Transverse colon (tissue), 4 donors: ENCODE measurements at regions not wholly inside any gene's neighbourhood (a gene's known extent, or its start where the extent isn't known, plus 50 kb on each side); places are given as distances from the start of the nearest gene placed in this dataset.

Experiments used
- DNase-seq: peaks from one replicate; pipeline ENCODE4 v3.0.0-alpha.2; 2019
- H3K27ac ChIP-seq, 4 donors: fragments of 200-600 bp; sonication (generic); 2 replicates each; pipeline ENCODE4 v1.5.1; 2016 to 2018; ENCODE audit warnings: inconsistent platforms in 4 of 4
- H3K27me3 ChIP-seq: fragments of 200-600 bp; sonication (generic); 2 replicates; pipeline ENCODE4 v1.5.1; 2017; ENCODE audit warnings: inconsistent platforms
- H3K36me3 ChIP-seq, 4 donors: fragments of 200-600 bp; sonication (generic); 2 replicates each; pipeline ENCODE4 v1.5.1; 2017 to 2019; ENCODE audit warnings: inconsistent platforms in 4 of 4
- H3K4me1 ChIP-seq, 4 donors: fragments of 200-600 bp; sonication (generic); 2 replicates each; pipeline ENCODE4 v1.5.1; 2017 to 2020; ENCODE audit warnings: inconsistent platforms in 4 of 4
- H3K4me3 ChIP-seq, 4 donors: fragments of 200-600 bp; sonication (generic); 1 replicate in 1 of 4; 2 replicates in 3 of 4; pipeline versions ENCODE4 v1.5.1 to v1.6.1; 2017 to 2019; ENCODE audit warnings: inconsistent platforms in 4 of 4
- H3K9me3 ChIP-seq, 2 donors: fragments of 200-600 bp; sonication (generic); 2 replicates each; pipeline ENCODE4 v1.5.1; 2017 to 2019; ENCODE audit warnings: inconsistent platforms in 2 of 2
- CTCF ChIP-seq, 5 experiments: fragments of 200-600 bp in 3 of 5; fragments of 450-650 bp in 2 of 5; sonication (generic) in 3 of 5; IDR thresholded peaks; 1 replicate in 2 of 5; 2 replicates in 3 of 5; pipeline ENCODE4 v1.5.1; 2016 to 2017; ENCODE audit warnings: antibody characterized with exemption in 5 of 5, inconsistent platforms in 3 of 5, mild to moderate bottlenecking in 2 of 5, moderate library complexity in 1 of 5
- EP300 ChIP-seq: sonication (generic); formaldehyde crosslinking; IDR thresholded peaks from one replicate; pipeline ENCODE4 v1.6.1; 2017; ENCODE audit warnings: antibody characterized with exemption, low read depth
- POLR2A ChIP-seq: fragments of 450-650 bp; IDR thresholded peaks from one replicate; pipeline ENCODE4 v1.6.1; 2016; ENCODE audit warnings: antibody characterized with exemption, mild to moderate bottlenecking, moderate library complexity
- POLR2AphosphoS5 ChIP-seq, 3 donors: sonication (generic); formaldehyde crosslinking; IDR thresholded peaks; one replicate each; pipeline ENCODE4 v1.6.1; 2016; ENCODE audit warnings: antibody characterized with exemption in 3 of 3
- WGBS, 2 donors: methylation state at CpG; one replicate each; pipeline ENCODE4 v1.1.5; 2018; ENCODE audit warnings: low coverage in 1 of 2; 5-methylcytosine and 5-hydroxymethylcytosine counted together
- in situ Hi-C, 4 donors: fragments of 200-750 bp; cut with MboI; loops; one replicate each; pipeline versions ENCODE4 v1.15.0 to v1.15.1; 2017; ENCODE audit warnings: low sequenced_read_pairs in 3 of 4, low pct_ligation_motif_present in 1 of 4, low pct_unique_long_range_greater_than_20kb in 1 of 4
- intact Hi-C: fragments of 100-400 bp; cut with DNase I; formaldehyde crosslinking; loops from one replicate; pipeline ENCODE4 v1.15.1; 2023; ENCODE audit warnings: low total_unique reads

- H3K27me3 ChIP-seq, result no peaks in the 10 kb centered on the region
- no peaks in the 10 kb centered on the region for H3K4me1 ChIP-seq
- WGBS, 2 donors, result 30 to 41% methylated on average over 2 of the region's 2 CpGs
- no peak overlapping the region for H3K4me3 ChIP-seq
- in situ Hi-C loops (no loop called here), intact Hi-C loops (no loop called here)
- no peak for DNase-seq
- no peaks in the 10 kb centered on the region for H3K36me3 ChIP-seq
- no peak overlapping the region for H3K27ac ChIP-seq
- TF ChIP-seq EP300, result no peak
- H3K9me3 ChIP-seq, result no peaks in the 10 kb centered on the region
Measured at GRCh38 chr6:85252085-85252484, 197.8 kb upstream of the NT5E start.

DNA sequence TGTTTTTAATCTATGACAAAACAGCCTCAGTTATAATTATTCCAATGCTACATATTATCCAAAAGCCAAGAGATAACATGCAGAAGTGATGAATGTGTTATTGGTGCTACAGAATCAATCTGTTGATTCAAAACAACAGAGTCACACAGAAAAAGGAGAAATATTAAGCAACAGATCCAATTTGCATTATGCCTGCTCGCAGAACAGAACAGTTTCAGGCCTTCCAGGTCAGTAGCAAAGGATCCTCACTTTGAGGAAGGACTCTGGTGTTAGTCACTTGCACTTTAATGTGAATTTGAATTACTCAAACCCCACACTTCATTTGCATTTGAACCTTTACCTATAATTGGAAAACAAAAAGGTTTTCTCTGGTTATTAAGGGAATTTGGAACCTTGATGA is 198.6 kb upstream of the NT5E start:
- no peaks in the 10 kb centered on the region for H3K27me3 ChIP-seq
- H3K4me1 ChIP-seq, result no peaks in the 10 kb centered on the region
- TF ChIP-seq CTCF (IDR thresholded peaks at IDR 0.05) (no peak), POLR2AphosphoS5 (IDR thresholded peaks at IDR 0.05) (no peak), POLR2A (no peak), EP300 (no peak)
- H3K9me3 ChIP-seq, result no peaks in the 10 kb centered on the region
- 64% methylated on average over 1 of the region's 1 CpG; no CpG with 5 or more reads in 1 of the 2 donors for WGBS, 2 donors
- no peaks in the 10 kb centered on the region for H3K36me3 ChIP-seq
- in situ Hi-C loops, result no loop called here
- intact Hi-C loops, result no loop called here
- no peak overlapping the region for H3K27ac ChIP-seq
- no peak overlapping the region for H3K4me3 ChIP-seq
- no peak for DNase-seq

DNA sequence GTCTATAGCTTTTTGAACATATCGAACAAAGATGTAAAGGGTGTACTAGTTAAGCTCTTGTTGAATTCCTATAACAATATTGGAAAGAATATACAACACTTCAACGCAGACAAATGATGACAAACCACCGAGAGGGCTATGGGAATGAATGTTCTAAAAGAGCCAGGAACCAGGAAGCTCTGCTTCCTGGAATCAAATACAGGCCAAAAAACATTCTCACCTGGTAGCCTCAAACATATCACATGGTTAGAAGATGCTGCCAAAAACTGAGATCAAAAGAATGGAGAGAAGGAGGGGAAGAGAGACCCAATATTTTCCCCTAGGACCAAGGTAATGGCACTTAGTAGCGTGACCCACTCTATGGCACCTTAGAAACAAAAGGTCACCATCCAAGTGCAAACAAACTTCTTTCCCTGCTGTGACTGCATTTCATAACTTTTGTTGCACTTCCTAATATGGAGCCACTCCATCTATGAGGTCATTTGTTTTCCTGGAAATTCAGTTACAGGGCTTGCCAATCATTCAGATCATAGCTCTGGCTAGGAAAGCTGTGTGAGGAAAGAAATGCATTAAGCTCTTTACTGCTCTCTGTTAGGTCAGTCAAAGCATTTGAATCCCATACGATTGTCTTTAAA is 199.2 kb upstream of the NT5E start:
- no peaks in the 10 kb centered on the region for H3K9me3 ChIP-seq
- DNase-seq, result no peak
- in situ Hi-C loops (no loop called here), intact Hi-C loops (no loop called here)
- H3K4me3 ChIP-seq, result no peak overlapping the region
- no peaks in the 10 kb centered on the region for H3K36me3 ChIP-seq
- WGBS, 2 donors, result 76 to 86% methylated on average over 5 of the region's 5 CpGs
- H3K27ac ChIP-seq, result no peak overlapping the region
- TF ChIP-seq POLR2A (no peak), EP300 (no peak), POLR2AphosphoS5 (IDR thresholded peaks at IDR 0.05) (no peak), CTCF (IDR thresholded peaks at IDR 0.05) (no peak)
- H3K27me3 ChIP-seq, result no peaks in the 10 kb centered on the region
- no peaks in the 10 kb centered on the region for H3K4me1 ChIP-seq

DNA sequence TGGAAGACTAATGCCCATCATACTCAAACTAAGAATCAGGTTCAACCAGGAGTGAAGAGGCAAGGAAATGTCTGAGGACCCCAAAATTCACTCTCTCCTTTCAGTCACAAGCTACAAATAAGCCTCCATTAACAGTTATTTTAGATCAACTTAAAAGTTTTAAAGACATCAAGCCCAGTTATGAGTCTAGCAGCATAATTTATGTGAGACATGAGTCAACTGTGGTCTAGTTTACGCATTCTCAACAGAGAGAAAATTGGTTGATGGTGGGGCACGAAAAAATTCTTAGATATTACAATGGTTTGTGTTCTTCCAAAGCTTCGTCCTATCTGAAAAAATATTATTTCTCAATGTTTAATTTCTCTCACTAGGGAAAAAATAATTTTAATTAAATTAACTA is 204.9 kb upstream of the NT5E start:
- Histone ChIP-seq H3K27me3 (no peaks in the 10 kb centered on the region), H3K4me1 (no peaks in the 10 kb centered on the region), H3K4me3 (no peak overlapping the region), H3K9me3 (no peaks in the 10 kb centered on the region), H3K27ac (no peak overlapping the region), H3K36me3 (no peaks in the 10 kb centered on the region)
- intact Hi-C loops (no loop called here), in situ Hi-C loops (no loop called here)
- DNase-seq, result no peak
- WGBS, 2 donors, result 74 to 75% methylated on average over 3 of the region's 3 CpGs
- no peak for TF ChIP-seq EP300
- no peak for TF ChIP-seq POLR2AphosphoS5 (IDR thresholded peaks at IDR 0.05)
- TF ChIP-seq CTCF (IDR thresholded peaks at IDR 0.05), result no peak
- TF ChIP-seq POLR2A, result no peak

DNA sequence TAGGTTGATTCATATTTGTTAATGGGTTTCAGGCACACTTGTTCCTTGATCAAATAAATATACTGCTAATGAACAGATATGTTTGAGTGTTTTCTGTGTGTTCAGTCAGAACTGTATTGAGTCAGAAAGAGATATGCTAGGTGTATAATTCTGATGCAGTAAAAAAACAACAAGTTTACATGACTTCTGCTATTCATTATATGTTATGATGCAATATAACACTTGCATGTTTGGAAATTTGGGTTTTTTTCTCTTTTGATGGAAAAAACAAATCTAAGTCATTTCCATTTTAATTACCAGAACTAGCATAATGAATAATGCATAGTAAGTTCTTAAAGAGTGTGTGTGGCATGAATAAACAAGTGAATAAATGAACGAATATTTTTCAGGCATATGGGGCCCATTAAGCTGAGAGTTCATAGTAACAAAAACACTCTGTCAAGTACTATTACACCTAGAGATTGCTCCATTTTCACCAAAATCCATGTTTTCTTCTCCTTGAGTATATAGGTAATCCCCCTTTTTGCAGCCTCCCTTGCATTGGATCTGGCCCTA is 208.3 kb upstream of the NT5E start:
- no peaks in the 10 kb centered on the region for H3K36me3 ChIP-seq
- WGBS, 2 donors, result 74 to 81% methylated on average over 1 of the region's 1 CpG
- DNase-seq, result no peak

More for the DNA sequence above, 208.3 kb upstream of the NT5E start:
- in situ Hi-C loops (no loop called here), intact Hi-C loops (no loop called here)
- Histone ChIP-seq H3K27me3 (no peaks in the 10 kb centered on the region), H3K4me3 (no peak overlapping the region), H3K4me1 (no peaks in the 10 kb centered on the region), H3K9me3 (no peaks in the 10 kb centered on the region), H3K27ac (no peak overlapping the region)
- TF ChIP-seq EP300 (no peak), POLR2AphosphoS5 (IDR thresholded peaks at IDR 0.05) (no peak), CTCF (IDR thresholded peaks at IDR 0.05) (no peak), POLR2A (no peak)
